Astrocyte (in vitro differentiated cells and primary cell): ENCODE measurements at regions not wholly inside any gene's neighbourhood (a gene's known extent, or its start where the extent isn't known, plus 50 kb on each side); places are given as distances from the start of the nearest gene placed in this dataset.

Experiments used
- CTCF ChIP-seq: IDR thresholded peaks from 2 replicates; pipeline ENCODE4 v1.5.1; 2011; ENCODE audit warnings: low read depth, mild to moderate bottlenecking, inconsistent platforms, low read length, moderate library complexity; ENCODE audit not compliant: insufficient read depth
- EZH2 ChIP-seq: IDR thresholded peaks from 2 replicates; pipeline ENCODE4 v1.6.1; 2012; ENCODE audit warnings: mild to moderate bottlenecking, low read length, inconsistent platforms; ENCODE audit not compliant: insufficient read depth

GRCh38 chr4:147327322-147327721 lies 153.6 kb upstream of the EDNRA start:
- TF ChIP-seq CTCF = no peak
- TF ChIP-seq EZH2 = no peak
